Left lung (tissue), 4 donors: ENCODE measurements at regions not wholly inside any gene's neighbourhood (a gene's known extent, or its start where the extent isn't known, plus 50 kb on each side); places are given as distances from the start of the nearest gene placed in this dataset.

ENCODE experiments used
- ATAC-seq: fragments of 200-7000 bp; cut with Tn5 transposase; one replicate; pipeline ENCODE4 v1.9.1; 2020; ENCODE audit warnings: moderate library complexity
- DNase-seq, 4 donors: peaks; one replicate each; pipeline ENCODE4 v3.0.0-alpha.2; 2013 to 2020
- H3K27ac ChIP-seq, 2 donors: fragments of 200-600 bp; sonication (generic) in 1 of 2; one replicate each; pipeline versions ENCODE4 v1.5.0 to v1.8.0; 2020 to 2021
- H3K27me3 ChIP-seq, 2 donors: fragments of 200-600 bp; sonication (generic) in 1 of 2; one replicate each; pipeline versions ENCODE4 v1.5.0 to v1.8.0; 2020 to 2021
- H3K36me3 ChIP-seq, 2 donors: fragments of 200-600 bp; sonication (generic) in 1 of 2; one replicate each; pipeline versions ENCODE4 v1.5.0 to v1.8.0; 2020 to 2021
- H3K4me1 ChIP-seq, 2 donors: fragments of 200-600 bp; one replicate each; pipeline ENCODE4 v1.8.0; 2021
- H3K4me3 ChIP-seq, 2 donors: fragments of 200-600 bp; sonication (generic) in 1 of 2; one replicate each; pipeline versions ENCODE4 v1.5.0 to v1.8.0; 2020 to 2021; ENCODE audit warnings: mild to moderate bottlenecking in 1 of 2
- H3K9me3 ChIP-seq, 2 donors: fragments of 200-600 bp; sonication (generic) in 1 of 2; one replicate each; pipeline versions ENCODE4 v1.5.0 to v1.8.0; 2020 to 2021
- intact Hi-C, 2 donors: fragments of 100-400 bp; cut with DNase I; formaldehyde crosslinking; loops; one replicate each; pipeline versions ENCODE4 v1.11.2 to v1.14.2; 2022
- TF ChIP-seq, protein P1 (sequence below), 2 donors: fragments of 200-600 bp; sonication (generic) in 1 of 2; IDR thresholded peaks; one replicate each; pipeline versions ENCODE4 v1.5.0 to v1.8.0; 2021; ENCODE audit warnings: antibody characterized with exemption in 2 of 2
- donor health status: DM: no; HTN: yes; CAD: no.
- donor health status: DM: no; HTN: no; CAD: no.

DNA sequence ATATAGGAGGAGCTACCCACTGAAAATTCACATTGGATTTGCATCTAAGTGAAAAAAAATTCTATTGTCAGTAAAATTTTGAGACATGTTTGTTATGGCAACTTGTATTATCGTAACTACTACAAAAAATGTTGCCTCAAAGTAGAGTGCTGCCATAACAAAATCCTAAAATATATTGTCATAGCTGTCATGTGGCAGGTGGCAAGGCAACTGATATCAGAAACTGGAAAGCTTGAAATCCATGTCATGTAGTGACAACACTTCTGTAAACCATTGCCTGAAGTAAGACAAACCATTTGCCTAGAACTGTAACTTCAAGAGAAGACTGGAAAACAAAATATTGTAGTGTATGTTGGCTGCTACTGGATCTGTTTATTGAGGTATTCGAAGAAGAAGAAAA lies 697.5 kb upstream of the CELF4 start:
- H3K4me3 ChIP-seq: no peak overlapping the region
- H3K4me1 ChIP-seq: no peaks in the 10 kb centered on the region
- intact Hi-C loops: no loop called here
- TF ChIP-seq, protein P1, sequence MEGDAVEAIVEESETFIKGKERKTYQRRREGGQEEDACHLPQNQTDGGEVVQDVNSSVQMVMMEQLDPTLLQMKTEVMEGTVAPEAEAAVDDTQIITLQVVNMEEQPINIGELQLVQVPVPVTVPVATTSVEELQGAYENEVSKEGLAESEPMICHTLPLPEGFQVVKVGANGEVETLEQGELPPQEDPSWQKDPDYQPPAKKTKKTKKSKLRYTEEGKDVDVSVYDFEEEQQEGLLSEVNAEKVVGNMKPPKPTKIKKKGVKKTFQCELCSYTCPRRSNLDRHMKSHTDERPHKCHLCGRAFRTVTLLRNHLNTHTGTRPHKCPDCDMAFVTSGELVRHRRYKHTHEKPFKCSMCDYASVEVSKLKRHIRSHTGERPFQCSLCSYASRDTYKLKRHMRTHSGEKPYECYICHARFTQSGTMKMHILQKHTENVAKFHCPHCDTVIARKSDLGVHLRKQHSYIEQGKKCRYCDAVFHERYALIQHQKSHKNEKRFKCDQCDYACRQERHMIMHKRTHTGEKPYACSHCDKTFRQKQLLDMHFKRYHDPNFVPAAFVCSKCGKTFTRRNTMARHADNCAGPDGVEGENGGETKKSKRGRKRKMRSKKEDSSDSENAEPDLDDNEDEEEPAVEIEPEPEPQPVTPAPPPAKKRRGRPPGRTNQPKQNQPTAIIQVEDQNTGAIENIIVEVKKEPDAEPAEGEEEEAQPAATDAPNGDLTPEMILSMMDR (IDR thresholded peaks at IDR 0.05): no peak
- no peaks in the 10 kb centered on the region for H3K36me3 ChIP-seq
- DNase-seq: no peak
- no peaks in the 10 kb centered on the region for H3K27me3 ChIP-seq
- no peak overlapping the region for H3K27ac ChIP-seq
- H3K9me3 ChIP-seq: peaks cover 0 to 7% of the 10 kb centered on the region in 2 donors
- no peak for ATAC-seq

DNA sequence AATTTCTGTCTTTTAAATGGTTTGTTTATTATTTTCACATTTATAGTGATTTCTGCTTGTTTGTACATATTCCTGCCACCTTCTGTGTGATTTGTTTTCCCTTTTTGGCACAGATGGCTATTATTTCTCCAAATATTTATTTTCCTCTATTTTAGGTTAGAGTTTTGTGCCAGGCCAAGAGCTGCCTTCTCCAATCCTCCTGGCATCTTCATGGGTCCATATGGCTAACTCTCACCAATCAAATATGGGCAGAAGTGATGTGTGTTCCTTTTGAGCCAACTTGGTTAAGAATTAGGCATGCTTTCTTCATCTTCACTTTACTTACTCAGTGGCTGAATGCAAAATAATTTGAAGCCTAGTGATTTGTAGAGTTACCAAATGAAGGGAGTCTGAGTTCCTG lies 697.1 kb upstream of the CELF4 start:
- Histone ChIP-seq H3K27me3 (no peaks in the 10 kb centered on the region), H3K36me3 (no peaks in the 10 kb centered on the region), H3K4me1 (no peaks in the 10 kb centered on the region), H3K9me3 (peaks cover 0 to 7% of the 10 kb centered on the region in 2 donors), H3K4me3 (no peak overlapping the region), H3K27ac (no peak overlapping the region)
- TF ChIP-seq, protein P1 (IDR thresholded peaks at IDR 0.05): no peak
- intact Hi-C loops: no loop called here
- ATAC-seq (no peak), DNase-seq (no peak)

DNA sequence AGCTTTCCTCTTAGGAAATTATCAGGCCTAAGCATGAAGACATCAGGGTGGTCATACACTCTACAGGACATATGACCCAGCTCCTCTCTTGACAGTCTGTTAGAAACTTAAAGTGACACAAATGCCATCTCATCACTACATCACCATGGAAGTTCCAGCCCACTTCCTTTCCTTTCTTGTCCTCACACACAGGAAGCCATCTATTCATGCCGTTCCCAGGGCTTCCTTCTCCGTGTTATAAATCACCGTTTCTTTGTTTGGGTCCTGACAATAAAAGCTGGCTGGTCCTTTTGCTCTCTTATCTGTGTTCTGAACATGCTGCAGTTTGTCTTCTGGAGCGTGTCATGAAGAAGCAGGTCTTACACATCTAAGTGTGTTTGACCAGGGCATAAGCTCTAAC lies 692.1 kb upstream of the CELF4 start:
- no peaks in the 10 kb centered on the region for H3K27me3 ChIP-seq
- intact Hi-C loops: no loop called here
- no peaks in the 10 kb centered on the region for H3K4me1 ChIP-seq
- no peaks in the 10 kb centered on the region for H3K36me3 ChIP-seq
- ATAC-seq (no peak), DNase-seq (no peak)
- peaks cover 0 to 4% of the 10 kb centered on the region in 2 donors for H3K9me3 ChIP-seq
- H3K4me3 ChIP-seq: no peak overlapping the region
- no peak overlapping the region for H3K27ac ChIP-seq
- TF ChIP-seq, protein P1 (IDR thresholded peaks at IDR 0.05): no peak

DNA sequence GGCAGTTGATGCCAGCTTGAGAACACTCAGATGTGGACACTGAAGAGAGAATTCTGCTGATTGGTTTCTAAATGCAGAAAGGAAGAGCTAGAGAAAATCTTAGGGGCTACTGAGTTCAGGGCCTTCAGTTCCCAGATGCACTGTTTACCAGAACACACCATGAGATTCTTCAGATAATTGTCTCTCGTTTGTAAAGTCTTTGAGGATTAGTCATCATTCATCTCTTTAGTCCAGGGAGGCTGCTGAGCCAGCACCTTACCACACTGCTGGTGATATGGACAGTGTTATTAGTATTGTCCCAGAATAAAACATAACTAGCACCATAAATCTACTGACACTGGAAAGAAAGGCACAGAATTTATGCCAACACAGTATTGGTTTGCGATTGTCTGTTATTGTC lies 690.8 kb upstream of the CELF4 start:
- ATAC-seq (no peak), DNase-seq (no peak)
- TF ChIP-seq, protein P1 (IDR thresholded peaks at IDR 0.05): no peak
- Histone ChIP-seq H3K27me3 (no peaks in the 10 kb centered on the region), H3K27ac (no peak overlapping the region), H3K36me3 (no peaks in the 10 kb centered on the region), H3K4me1 (no peaks in the 10 kb centered on the region), H3K9me3 (peaks cover 0 to 4% of the 10 kb centered on the region in 2 donors), H3K4me3 (no peak overlapping the region)
- intact Hi-C loops: no loop called here

DNA sequence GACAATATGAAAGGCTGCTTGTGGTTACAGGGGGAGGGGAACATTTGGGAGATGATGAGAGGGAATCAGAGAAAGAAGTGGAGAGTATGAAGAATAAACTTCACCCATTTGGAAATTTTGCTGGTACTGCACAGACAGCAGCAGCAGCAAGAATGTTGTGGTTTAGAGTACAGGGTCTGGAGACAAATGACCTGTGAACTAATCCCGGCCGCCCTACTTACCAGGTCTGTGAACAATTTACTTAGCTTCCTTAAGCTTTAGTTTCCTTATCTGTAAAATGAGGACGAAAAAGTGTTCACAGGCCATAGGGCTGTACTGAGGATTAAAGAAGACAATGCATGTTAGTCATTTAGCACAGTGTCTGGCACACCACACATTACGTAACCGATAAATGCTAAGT lies 685.4 kb upstream of the CELF4 start:
- H3K9me3 ChIP-seq: peaks cover 0 to 4% of the 10 kb centered on the region in 2 donors
- TF ChIP-seq, protein P1 (IDR thresholded peaks at IDR 0.05): no peak
- intact Hi-C loops: no loop called here
- no peaks in the 10 kb centered on the region for H3K4me1 ChIP-seq
- no peak overlapping the region for H3K27ac ChIP-seq
- DNase-seq (no peak), ATAC-seq (no peak)
- no peaks in the 10 kb centered on the region for H3K36me3 ChIP-seq
- no peaks in the 10 kb centered on the region for H3K27me3 ChIP-seq
- no peak overlapping the region for H3K4me3 ChIP-seq
